ENCODE measurements at regions not wholly inside any gene's neighbourhood (a gene's known extent, or its start where the extent isn't known, plus 50 kb on each side); places are given as distances from the start of the nearest gene placed in this dataset.

DNA sequence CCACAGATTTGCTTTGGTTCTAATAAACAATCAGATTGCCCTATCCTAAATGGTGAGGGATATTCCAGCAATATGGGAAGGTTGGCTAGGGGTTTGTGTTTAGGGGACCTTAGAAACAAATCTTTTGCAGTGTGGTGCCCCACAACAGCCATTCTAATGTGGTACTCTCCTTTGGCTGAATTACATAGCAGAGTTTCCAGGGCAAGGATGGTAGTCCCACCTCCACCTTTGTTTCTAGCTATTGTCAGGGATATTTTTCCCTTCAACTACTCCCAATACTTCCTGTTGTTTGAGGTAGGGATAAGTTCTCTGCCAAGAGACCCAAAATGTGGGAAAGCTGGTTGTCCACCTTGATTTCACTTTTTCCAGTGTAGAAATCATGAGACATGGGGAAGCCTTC, 494.7 kb upstream of the CHORDC1 start:
- no peak for DNase-seq
- Histone ChIP-seq H3K27me3 (no peaks in the 10 kb centered on the region), H3K27ac (no peak overlapping the region), H3K36me3 (no peaks in the 10 kb centered on the region), H3K9me3 (peaks cover 0 to 10% (median 4%) of the 10 kb centered on the region in 4 donors), H3K4me3 (no peak overlapping the region), H3K4me1 (no peaks in the 10 kb centered on the region)
- TF ChIP-seq POLR2AphosphoS5 (IDR thresholded peaks at IDR 0.05), result no peak
- no peak for TF ChIP-seq POLR2A (IDR thresholded peaks at IDR 0.05)
- no peak for TF ChIP-seq EP300 (IDR thresholded peaks at IDR 0.05)
- TF ChIP-seq, protein P1, sequence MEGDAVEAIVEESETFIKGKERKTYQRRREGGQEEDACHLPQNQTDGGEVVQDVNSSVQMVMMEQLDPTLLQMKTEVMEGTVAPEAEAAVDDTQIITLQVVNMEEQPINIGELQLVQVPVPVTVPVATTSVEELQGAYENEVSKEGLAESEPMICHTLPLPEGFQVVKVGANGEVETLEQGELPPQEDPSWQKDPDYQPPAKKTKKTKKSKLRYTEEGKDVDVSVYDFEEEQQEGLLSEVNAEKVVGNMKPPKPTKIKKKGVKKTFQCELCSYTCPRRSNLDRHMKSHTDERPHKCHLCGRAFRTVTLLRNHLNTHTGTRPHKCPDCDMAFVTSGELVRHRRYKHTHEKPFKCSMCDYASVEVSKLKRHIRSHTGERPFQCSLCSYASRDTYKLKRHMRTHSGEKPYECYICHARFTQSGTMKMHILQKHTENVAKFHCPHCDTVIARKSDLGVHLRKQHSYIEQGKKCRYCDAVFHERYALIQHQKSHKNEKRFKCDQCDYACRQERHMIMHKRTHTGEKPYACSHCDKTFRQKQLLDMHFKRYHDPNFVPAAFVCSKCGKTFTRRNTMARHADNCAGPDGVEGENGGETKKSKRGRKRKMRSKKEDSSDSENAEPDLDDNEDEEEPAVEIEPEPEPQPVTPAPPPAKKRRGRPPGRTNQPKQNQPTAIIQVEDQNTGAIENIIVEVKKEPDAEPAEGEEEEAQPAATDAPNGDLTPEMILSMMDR (IDR thresholded peaks at IDR 0.05), result no peak
- ATAC-seq (ENCODE audit: low FRiP score in 2 of 2), result no peak

- TF ChIP-seq, protein P1 (IDR thresholded peaks at IDR 0.05), result no peak
- TF ChIP-seq POLR2A (IDR thresholded peaks at IDR 0.05) (no peak), EP300 (IDR thresholded peaks at IDR 0.05) (no peak), POLR2AphosphoS5 (IDR thresholded peaks at IDR 0.05) (no peak)
- no peak for DNase-seq
Measured at GRCh38 chr11:90705661-90706060, 482.8 kb upstream of the CHORDC1 start.

GRCh38 chr11:90704510-90704909, 481.7 kb upstream of the CHORDC1 start:
- H3K36me3 ChIP-seq, result no peaks in the 10 kb centered on the region
- H3K4me3 ChIP-seq, result no peak overlapping the region
- H3K9me3 ChIP-seq, result no peaks in the 10 kb centered on the region
- no peak for ATAC-seq (ENCODE audit: low FRiP score in 2 of 2)
- 92 to 95% methylated on average over 5 of the region's 5 CpGs for WGBS, 2 donors
- H3K4me1 ChIP-seq, result no peaks in the 10 kb centered on the region
- TF ChIP-seq POLR2A (IDR thresholded peaks at IDR 0.05) (no peak), POLR2AphosphoS5 (IDR thresholded peaks at IDR 0.05) (no peak), EP300 (IDR thresholded peaks at IDR 0.05) (no peak)
- TF ChIP-seq, protein P1 (IDR thresholded peaks at IDR 0.05), result no peak
- DNase-seq, result no peak
- no peak overlapping the region for H3K27ac ChIP-seq
- H3K27me3 ChIP-seq, result no peaks in the 10 kb centered on the region

More at GRCh38 chr11:90705661-90706060, 482.8 kb upstream of the CHORDC1 start:
- H3K27ac ChIP-seq, result no peak overlapping the region
- no peaks in the 10 kb centered on the region for H3K27me3 ChIP-seq
- no peaks in the 10 kb centered on the region for H3K36me3 ChIP-seq
- H3K4me3 ChIP-seq, result no peak overlapping the region
- H3K9me3 ChIP-seq, result no peaks in the 10 kb centered on the region
- no peaks in the 10 kb centered on the region for H3K4me1 ChIP-seq
- ATAC-seq (ENCODE audit: low FRiP score in 2 of 2), result no peak

DNA sequence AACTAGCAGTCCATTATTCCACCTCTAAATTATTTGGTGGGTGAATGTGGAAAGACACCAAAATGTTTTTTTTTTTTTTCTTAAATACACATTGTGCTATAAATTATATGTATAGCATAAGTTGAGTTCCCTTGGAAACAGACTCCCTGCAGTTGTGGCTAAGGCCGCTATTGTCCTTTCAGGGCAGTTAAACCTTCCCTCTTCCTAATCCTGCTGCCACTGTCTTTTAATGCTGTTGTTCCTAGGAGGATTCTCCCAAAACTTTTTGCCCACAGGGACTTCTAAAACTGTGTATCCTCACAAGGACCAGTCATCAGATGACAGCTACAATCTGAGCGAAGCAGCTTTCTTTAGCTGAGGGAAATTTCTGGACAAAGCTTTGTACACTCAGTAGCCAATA, 478.9 kb upstream of the CHORDC1 start:
- no peak overlapping the region for H3K4me3 ChIP-seq
- DNase-seq (no peak), ATAC-seq (ENCODE audit: low FRiP score in 2 of 2) (no peak)
- H3K36me3 ChIP-seq, result no peaks in the 10 kb centered on the region
- TF ChIP-seq POLR2AphosphoS5 (IDR thresholded peaks at IDR 0.05) (no peak), EP300 (IDR thresholded peaks at IDR 0.05) (no peak), POLR2A (IDR thresholded peaks at IDR 0.05) (no peak)
- TF ChIP-seq, protein P1 (IDR thresholded peaks at IDR 0.05), result no peak
- WGBS, 2 donors, result 83 to 85% methylated on average over 2 of the region's 2 CpGs
- H3K27me3 ChIP-seq, result no peaks in the 10 kb centered on the region
- no peaks in the 10 kb centered on the region for H3K4me1 ChIP-seq
- no peaks in the 10 kb centered on the region for H3K9me3 ChIP-seq
- no peak overlapping the region for H3K27ac ChIP-seq

- no peak overlapping the region for H3K27ac ChIP-seq
- 40 to 51% methylated on average over 4 of the region's 4 CpGs for WGBS, 2 donors
- no peaks in the 10 kb centered on the region for H3K36me3 ChIP-seq
- no peak for ATAC-seq (ENCODE audit: low FRiP score in 2 of 2)
- TF ChIP-seq, protein P1 (IDR thresholded peaks at IDR 0.05), result no peak
- no peak for TF ChIP-seq POLR2A (IDR thresholded peaks at IDR 0.05)
- no peak for TF ChIP-seq POLR2AphosphoS5 (IDR thresholded peaks at IDR 0.05)
- no peak for TF ChIP-seq EP300 (IDR thresholded peaks at IDR 0.05)
- H3K9me3 ChIP-seq, result no peaks in the 10 kb centered on the region
- no peaks in the 10 kb centered on the region for H3K27me3 ChIP-seq
- H3K4me3 ChIP-seq, result no peak overlapping the region
- no peaks in the 10 kb centered on the region for H3K4me1 ChIP-seq
- DNase-seq, result no peak
Measured at GRCh38 chr11:90700789-90701439, 478.1 kb upstream of the CHORDC1 start.
